Muscle of leg (tissue), 3 donors: ENCODE measurements at regions not wholly inside any gene's neighbourhood (a gene's known extent, or its start where the extent isn't known, plus 50 kb on each side); places are given as distances from the start of the nearest gene placed in this dataset.

Experiments used
- DNase-seq: peaks from one replicate; pipeline ENCODE4 v3.0.0; 2013
- H3K27ac ChIP-seq: one replicate; pipeline ENCODE4 v1.5.1; 2013; ENCODE audit warnings: mild to moderate bottlenecking, low read length, control low read depth
- H3K27me3 ChIP-seq: one replicate; pipeline ENCODE4 v1.6.1; 2013; ENCODE audit warnings: low read length; ENCODE audit not compliant: control insufficient read depth, insufficient read depth
- H3K36me3 ChIP-seq: one replicate; pipeline ENCODE4 v1.6.1; 2013; ENCODE audit warnings: low read length; ENCODE audit not compliant: control insufficient read depth, insufficient read depth
- H3K4me1 ChIP-seq: one replicate; pipeline ENCODE4 v1.6.1; 2013; ENCODE audit warnings: low read length; ENCODE audit not compliant: control insufficient read depth, insufficient read depth
- H3K4me3 ChIP-seq: one replicate; pipeline ENCODE4 v1.5.1; 2013; ENCODE audit warnings: low read length, control low read depth
- H3K9me3 ChIP-seq: replicated peaks from 2 replicates; pipeline ENCODE4 v1.6.1; 2013; ENCODE audit warnings: low read depth, low read length; ENCODE audit not compliant: control insufficient read depth
- WGBS: methylation state at CpG from one replicate; pipeline ENCODE4 v1.1.5; 2013; ENCODE audit warnings: missing lambda C conversion rate; ENCODE audit not compliant: insufficient coverage; 5-methylcytosine and 5-hydroxymethylcytosine counted together

DNA sequence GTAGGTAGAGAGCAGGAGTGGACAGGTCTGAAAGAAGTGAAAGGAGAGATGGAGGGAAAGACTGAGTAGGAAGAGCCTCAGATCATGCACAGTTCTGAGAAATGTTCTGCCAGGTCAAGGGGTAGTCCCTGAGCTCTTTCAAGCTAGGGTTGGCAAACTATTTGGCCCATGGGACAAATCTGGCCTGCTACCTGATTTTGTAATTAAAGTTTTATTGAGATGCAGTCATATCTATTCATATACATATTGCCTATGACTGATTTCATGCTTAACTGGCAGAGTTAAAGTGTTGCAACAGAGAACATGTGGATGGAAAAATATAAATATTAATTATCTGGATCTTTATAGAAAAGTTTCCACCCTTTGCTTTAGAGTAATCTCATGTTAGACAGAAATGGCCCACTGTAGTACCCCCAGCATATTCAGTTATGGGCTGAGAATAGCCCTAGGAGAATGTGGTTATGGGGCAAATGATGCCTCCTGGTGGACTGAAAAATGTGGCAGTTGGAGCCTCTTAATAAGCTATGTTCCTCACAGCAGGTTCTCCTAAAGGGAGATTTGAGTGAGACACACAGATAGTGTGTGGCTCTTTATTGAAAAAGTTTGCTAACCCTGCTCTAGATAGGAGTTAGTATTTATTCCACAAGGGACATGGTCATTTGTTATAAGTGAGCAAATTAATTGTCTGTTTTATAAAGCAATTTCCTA, 476.9 kb downstream of the LRIG3 start:
- no peak for DNase-seq
- Histone ChIP-seq H3K36me3 (no peaks in the 10 kb centered on the region), H3K9me3 (no peaks in the 10 kb centered on the region), H3K27ac (no peak overlapping the region), H3K4me3 (no peak overlapping the region), H3K4me1 (no peaks in the 10 kb centered on the region), H3K27me3 (no peaks in the 10 kb centered on the region)

DNA sequence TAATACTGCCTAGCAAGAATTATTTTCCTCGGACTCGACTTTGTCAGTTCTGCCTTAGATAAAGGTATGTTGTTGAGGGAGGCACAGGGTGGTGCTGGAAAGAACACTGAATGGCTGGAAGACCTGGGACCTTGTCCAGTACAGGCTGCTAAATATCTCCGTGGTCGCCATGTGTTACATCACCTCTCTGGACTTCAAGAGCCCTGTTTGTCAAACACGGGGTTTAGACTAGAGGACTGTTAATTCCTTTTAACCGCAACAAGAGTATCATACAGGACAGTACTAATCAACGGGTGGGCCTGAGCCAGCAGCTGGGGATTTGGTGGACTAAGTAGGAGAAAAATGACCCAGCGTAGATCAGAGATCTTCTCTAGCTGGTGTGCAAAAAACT, 476.3 kb downstream of the LRIG3 start:
- Histone ChIP-seq H3K27me3 (no peaks in the 10 kb centered on the region), H3K4me3 (no peak overlapping the region), H3K4me1 (no peaks in the 10 kb centered on the region), H3K27ac (no peak overlapping the region), H3K36me3 (no peaks in the 10 kb centered on the region), H3K9me3 (no peaks in the 10 kb centered on the region)
- 65% methylated on average over 2 of the region's 8 CpGs for WGBS
- no peak for DNase-seq

DNA sequence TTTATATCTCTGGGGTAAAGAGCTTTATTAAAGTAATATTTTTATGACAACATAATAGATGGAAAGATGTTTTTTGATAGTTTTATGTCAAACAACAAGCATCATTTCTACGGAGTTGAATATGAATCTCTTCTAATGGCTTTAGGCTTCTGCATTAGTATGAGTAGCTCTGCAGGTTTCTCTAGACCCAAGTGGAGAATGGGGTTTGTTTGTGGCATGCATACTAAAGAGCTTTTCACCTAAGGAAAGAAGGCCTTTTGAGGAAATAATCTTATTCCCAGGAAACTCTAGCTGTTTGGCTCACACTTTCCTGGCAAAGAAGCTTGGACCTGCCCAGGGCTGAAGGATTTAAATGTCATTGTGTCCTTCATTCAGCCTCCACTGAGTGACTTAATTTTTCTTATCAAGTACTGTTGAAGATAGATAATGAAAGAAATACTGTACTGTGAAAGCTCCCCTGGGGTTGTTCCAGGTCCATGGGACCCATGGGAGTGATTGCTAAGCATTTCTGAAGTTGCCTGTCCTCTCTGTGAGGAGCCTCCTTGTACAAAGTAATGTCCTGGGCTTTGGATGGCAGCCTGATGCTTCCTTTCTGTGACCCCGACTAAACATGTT, 469.3 kb downstream of the LRIG3 start:
- no peaks in the 10 kb centered on the region for H3K4me1 ChIP-seq
- no peak for DNase-seq
- H3K27me3 ChIP-seq: no peaks in the 10 kb centered on the region
- no peaks in the 10 kb centered on the region for H3K36me3 ChIP-seq
- H3K4me3 ChIP-seq: no peak overlapping the region
- H3K27ac ChIP-seq: no peak overlapping the region
- no CpG with 5 or more reads among the region's 2 CpGs for WGBS
- no peaks in the 10 kb centered on the region for H3K9me3 ChIP-seq

DNA sequence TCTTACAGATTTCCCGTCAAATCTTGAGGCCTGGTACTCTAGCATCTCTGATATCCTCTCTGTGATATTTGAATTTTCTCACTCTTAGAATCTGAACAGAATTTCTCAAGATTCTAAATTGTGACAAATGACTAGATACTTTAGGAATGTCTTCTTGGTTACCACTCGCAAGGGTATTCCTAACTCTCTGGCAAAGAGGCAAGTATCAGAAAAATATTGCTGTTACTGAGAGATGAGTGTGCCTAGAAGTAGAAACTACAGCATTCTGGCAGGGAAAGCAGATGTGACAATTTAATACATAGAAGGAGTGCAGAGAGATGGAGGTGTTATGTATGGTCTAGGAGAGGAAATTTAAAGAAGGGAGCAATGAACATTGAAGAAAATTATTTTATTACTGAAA, 467.8 kb downstream of the LRIG3 start:
- no peaks in the 10 kb centered on the region for H3K36me3 ChIP-seq
- no peaks in the 10 kb centered on the region for H3K27me3 ChIP-seq
- H3K4me3 ChIP-seq: no peak overlapping the region
- DNase-seq: no peak
- H3K9me3 ChIP-seq: no peaks in the 10 kb centered on the region
- H3K4me1 ChIP-seq: no peaks in the 10 kb centered on the region
- H3K27ac ChIP-seq: no peak overlapping the region
- whole genome bisulfite sequencing: no CpG with 5 or more reads among the region's 2 CpGs

DNA sequence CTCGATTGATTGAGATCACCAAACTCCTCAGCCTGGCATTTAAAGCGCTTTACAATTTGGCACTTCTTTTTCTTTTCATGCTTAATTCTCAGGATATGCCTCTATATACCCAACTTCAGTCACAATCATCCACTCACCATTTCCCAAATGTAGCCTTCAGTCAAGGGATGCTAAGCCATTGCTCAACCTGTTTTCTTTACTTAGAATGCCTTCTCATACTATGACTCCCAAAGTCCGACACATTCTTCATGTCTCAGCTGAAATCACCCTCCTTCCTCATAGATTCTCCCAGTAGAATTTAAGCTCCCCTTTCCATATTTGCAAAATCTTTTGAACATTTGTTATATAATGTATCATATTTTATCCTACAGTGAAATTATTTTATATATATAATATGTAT, 467.0 kb downstream of the LRIG3 start:
- H3K27me3 ChIP-seq: no peaks in the 10 kb centered on the region
- DNase-seq: no peak
- no peaks in the 10 kb centered on the region for H3K9me3 ChIP-seq
- no peaks in the 10 kb centered on the region for H3K4me1 ChIP-seq
- WGBS: 94% methylated on average over 2 of the region's 3 CpGs
- H3K4me3 ChIP-seq: no peak overlapping the region
- no peak overlapping the region for H3K27ac ChIP-seq
- H3K36me3 ChIP-seq: no peaks in the 10 kb centered on the region

DNA sequence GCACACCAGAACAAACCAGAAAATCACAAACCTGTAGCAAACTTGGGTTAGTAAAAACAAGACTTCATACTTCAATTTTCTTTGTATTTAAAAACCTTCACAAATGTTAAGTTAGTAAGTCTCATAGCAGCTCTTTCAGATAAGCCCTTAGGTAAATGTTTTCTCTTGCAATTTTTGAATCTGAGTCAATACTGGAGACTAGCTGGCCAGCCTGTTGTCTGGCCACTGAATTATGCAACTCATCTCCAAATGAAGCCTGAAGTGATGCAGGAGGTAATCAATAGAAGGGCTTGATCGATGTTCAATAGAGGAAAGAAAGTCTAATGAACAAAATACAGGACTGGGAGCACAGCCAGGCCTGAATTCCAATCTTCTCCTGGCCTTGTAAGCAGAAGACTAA, 465.2 kb downstream of the LRIG3 start:
- H3K4me1 ChIP-seq: no peaks in the 10 kb centered on the region
- H3K27me3 ChIP-seq: no peaks in the 10 kb centered on the region
- no CpG with 5 or more reads among the region's 1 CpG for WGBS
- H3K4me3 ChIP-seq: no peak overlapping the region
- DNase-seq: no peak
- no peaks in the 10 kb centered on the region for H3K36me3 ChIP-seq
- H3K9me3 ChIP-seq: no peaks in the 10 kb centered on the region
- no peak overlapping the region for H3K27ac ChIP-seq

DNA sequence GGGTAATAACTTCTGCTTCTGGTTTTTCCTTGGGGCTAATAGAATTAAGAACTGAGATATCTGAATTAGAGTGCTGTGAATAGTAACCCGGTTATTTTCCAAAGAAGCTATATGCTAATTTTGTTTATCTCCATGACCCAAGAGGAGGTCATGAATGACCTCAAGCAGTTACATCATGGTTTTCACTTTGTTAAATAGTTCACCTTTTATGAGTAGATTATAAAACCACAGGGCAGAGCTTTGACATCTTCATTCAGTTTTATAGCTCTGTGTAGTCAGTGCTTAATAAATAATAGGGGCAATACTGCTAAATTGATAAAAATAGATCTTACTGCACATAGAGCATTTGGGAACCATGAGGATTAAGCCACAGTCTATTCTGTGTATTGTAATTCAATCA, 462.2 kb downstream of the LRIG3 start:
- WGBS: no CpG with 5 or more reads among the region's 1 CpG
- no peaks in the 10 kb centered on the region for H3K4me1 ChIP-seq
- H3K9me3 ChIP-seq: no peaks in the 10 kb centered on the region
- no peak for DNase-seq
- no peaks in the 10 kb centered on the region for H3K27me3 ChIP-seq
- H3K4me3 ChIP-seq: no peak overlapping the region
- H3K36me3 ChIP-seq: no peaks in the 10 kb centered on the region
- no peak overlapping the region for H3K27ac ChIP-seq

DNA sequence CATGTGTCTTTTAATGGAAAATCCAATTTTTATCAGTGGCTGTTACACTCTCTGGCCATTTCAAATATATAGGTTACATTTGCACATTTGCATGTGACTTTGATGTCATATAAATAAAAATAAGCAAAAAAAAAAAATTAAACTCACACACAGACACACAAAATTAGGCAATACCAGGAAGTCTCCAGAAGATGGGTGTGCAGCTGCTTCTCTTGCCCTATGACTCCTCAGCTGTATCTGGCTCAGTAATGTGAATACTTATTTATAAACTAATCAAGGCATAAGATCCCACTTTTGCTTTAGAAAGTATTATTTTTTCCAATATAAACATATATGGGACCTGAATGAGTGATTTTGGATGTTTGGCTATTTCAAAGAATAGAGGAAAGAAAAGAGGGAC, 461.1 kb downstream of the LRIG3 start:
- Histone ChIP-seq H3K9me3 (no peaks in the 10 kb centered on the region), H3K27me3 (no peaks in the 10 kb centered on the region), H3K36me3 (no peaks in the 10 kb centered on the region), H3K4me1 (no peaks in the 10 kb centered on the region), H3K4me3 (no peak overlapping the region), H3K27ac (no peak overlapping the region)
- no peak for DNase-seq

DNA sequence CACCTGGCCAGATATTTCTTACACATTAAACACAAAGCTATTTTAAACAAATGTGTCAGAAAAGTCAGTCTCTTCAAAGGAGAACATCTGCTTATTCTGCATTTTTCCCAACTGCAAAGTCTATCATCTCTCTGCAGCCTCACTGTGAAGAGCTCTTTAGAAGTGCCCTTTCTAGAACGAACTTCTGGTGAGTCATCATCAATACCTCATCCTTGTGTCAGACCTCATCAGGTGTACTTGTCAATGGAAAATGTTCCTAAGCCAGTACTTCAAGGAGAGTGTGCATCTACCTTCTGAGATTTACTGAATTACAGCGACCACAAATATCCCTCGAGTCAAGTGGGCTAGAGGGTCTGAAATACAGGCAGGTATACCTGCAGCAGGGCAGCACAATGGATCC, 457.3 kb downstream of the LRIG3 start:
- Histone ChIP-seq H3K27ac (no peak overlapping the region), H3K36me3 (no peaks in the 10 kb centered on the region), H3K9me3 (peaks cover 4% of the 10 kb centered on the region), H3K27me3 (no peaks in the 10 kb centered on the region), H3K4me3 (no peak overlapping the region), H3K4me1 (no peaks in the 10 kb centered on the region)
- 83% methylated on average over 2 of the region's 3 CpGs for WGBS
- no peak for DNase-seq

DNA sequence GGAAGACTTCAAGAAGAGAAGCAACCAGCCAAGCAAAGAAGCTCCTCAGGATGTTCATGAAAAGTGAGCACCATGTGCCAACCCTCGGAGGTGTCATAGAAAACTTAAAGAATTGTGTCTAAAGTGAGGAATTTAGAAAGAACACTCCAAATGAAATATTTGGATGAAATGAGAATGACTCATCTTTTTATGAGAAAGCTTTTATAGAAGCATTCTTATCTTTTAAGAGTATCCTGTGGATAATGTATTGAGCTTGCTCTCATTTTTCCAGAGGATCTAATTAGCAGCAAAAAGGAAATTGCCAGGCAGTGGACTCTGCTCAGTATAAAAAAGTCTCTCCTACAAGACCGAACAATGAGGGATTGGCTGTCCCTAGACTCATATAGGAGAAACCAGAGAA, 454.9 kb downstream of the LRIG3 start:
- WGBS: no CpG with 5 or more reads among the region's 2 CpGs
- H3K27me3 ChIP-seq: no peaks in the 10 kb centered on the region
- H3K9me3 ChIP-seq: peaks cover 4% of the 10 kb centered on the region
- no peak for DNase-seq
- H3K27ac ChIP-seq: no peak overlapping the region
- H3K4me3 ChIP-seq: no peak overlapping the region
- no peaks in the 10 kb centered on the region for H3K4me1 ChIP-seq
- no peaks in the 10 kb centered on the region for H3K36me3 ChIP-seq
